H1 (cell line): ENCODE measurements at regions not wholly inside any gene's neighbourhood (a gene's known extent, or its start where the extent isn't known, plus 50 kb on each side); places are given as distances from the start of the nearest gene placed in this dataset.
A peak's percentile ranks its signal among the peaks of the same experiment; 100 is the strongest.

Experiments
- CTCF ChIA-PET: fragments of 300-600 bp; sonication (Branson Sonifier 250); formaldehyde crosslinking; loops from one replicate; lab custom pipeline; 2021; ENCODE audit not compliant: partially characterized antibody; lab: Charles Lee
- POLR2A ChIA-PET: fragments of 300-600 bp; sonication (Branson Sonifier 250); formaldehyde crosslinking; loops from one replicate; lab custom pipeline; 2021; ENCODE audit warnings: inconsistent platforms; ENCODE audit not compliant: partially characterized antibody; lab: Charles Lee
- DNase-seq, 2 experiments: peaks; one replicate each; pipeline versions ENCODE4 v3.0.0 to v3.0.0-alpha.2; 2010 to 2022; ENCODE audit warnings: low spot score in 2 of 2, low read depth in 1 of 2, mixed read lengths in 1 of 2
- FAIRE-seq: peaks from 2 replicates; lab custom pipeline; 2011; peaks lifted over from hg19 to GRCh38; lab: Jason Lieb, UNC
- H2AFZ ChIP-seq: 2 replicates; pipeline ENCODE4 v1.8.1; 2012; ENCODE audit warnings: low read length, inconsistent platforms
- H2AK5ac ChIP-seq: 2 replicates; pipeline ENCODE4 v1.6.1; 2013; ENCODE audit warnings: low read depth, low read length
- H2BK120ac ChIP-seq: replicated peaks from 2 replicates; pipeline ENCODE3; 2013; ENCODE audit warnings: low read depth, low read length, inconsistent platforms
- H2BK12ac ChIP-seq: 2 replicates; pipeline ENCODE4 v1.6.1; 2013; ENCODE audit warnings: low read depth, low read length
- H2BK15ac ChIP-seq: 2 replicates; pipeline ENCODE4 v1.6.1; 2013; ENCODE audit warnings: low read length
- H2BK20ac ChIP-seq: 2 replicates; pipeline ENCODE4 v1.6.1; 2013; ENCODE audit warnings: low read length
- H2BK5ac ChIP-seq: 2 replicates; pipeline ENCODE4 v1.6.1; 2013; ENCODE audit warnings: low read depth, low read length
- H3K14ac ChIP-seq: 2 replicates; pipeline ENCODE4 v1.6.1; 2013; ENCODE audit warnings: inconsistent platforms; ENCODE audit not compliant: insufficient read length
- H3K18ac ChIP-seq: 2 replicates; pipeline ENCODE4 v1.6.1; 2013; ENCODE audit warnings: low read length; ENCODE audit errors: extremely low read depth
- H3K23ac ChIP-seq: 2 replicates; pipeline ENCODE4 v1.6.1; 2013; ENCODE audit warnings: inconsistent platforms; ENCODE audit not compliant: insufficient read length
- H3K23me2 ChIP-seq: 2 replicates; pipeline ENCODE4 v1.6.1; 2013; ENCODE audit warnings: low read depth, low read length
- H3K27ac ChIP-seq: 2 replicates; pipeline ENCODE4 v1.6.1; 2011; ENCODE audit warnings: low read depth, low read length, inconsistent platforms
- H3K27me3 ChIP-seq, 4 experiments: replicated peaks in 1 of 4; 1 replicate in 1 of 4; 2 replicates in 3 of 4; pipeline versions ENCODE4 v1.6.1 to v1.8.1; 2011 to 2013; ENCODE audit warnings: low read length in 3 of 4, mild to moderate bottlenecking in 3 of 4, inconsistent platforms in 2 of 4, mixed read lengths in 2 of 4, moderate library complexity in 1 of 4; ENCODE audit not compliant: control insufficient read depth in 3 of 4, insufficient read depth in 3 of 4; ENCODE audit errors: extremely low read depth in 1 of 4
- H3K36me3 ChIP-seq, 4 experiments: 2 replicates each; pipeline versions ENCODE4 v1.6.1 to v1.8.1; 2011 to 2013; ENCODE audit warnings: mild to moderate bottlenecking in 4 of 4, low read length in 3 of 4, moderate library complexity in 2 of 4, control low read depth in 1 of 4, inconsistent platforms in 1 of 4; ENCODE audit not compliant: insufficient read depth in 4 of 4, control insufficient read depth in 2 of 4
- H3K4ac ChIP-seq: replicated peaks from 2 replicates; pipeline ENCODE3; 2013; ENCODE audit warnings: low read length, low read depth, mixed read lengths, inconsistent platforms; ENCODE audit not compliant: insufficient read length
- H3K4me1 ChIP-seq, 4 experiments: replicated peaks in 1 of 4; 1 replicate in 1 of 4; 2 replicates in 3 of 4; pipeline versions ENCODE4 v1.6.1 to v1.8.1; 2011 to 2013; ENCODE audit warnings: low read length in 3 of 4, inconsistent platforms in 2 of 4, mixed read lengths in 1 of 4; ENCODE audit not compliant: insufficient read depth in 4 of 4, control insufficient read depth in 3 of 4
- H3K4me2 ChIP-seq, 2 experiments: 2 replicates each; pipeline versions ENCODE4 v1.6.1 to v1.8.1; 2011 to 2013; ENCODE audit warnings: low read depth in 2 of 2, low read length in 2 of 2, control low read depth in 1 of 2, inconsistent platforms in 1 of 2, mild to moderate bottlenecking in 1 of 2; ENCODE audit not compliant: insufficient read depth in 1 of 2
- H3K4me3 ChIP-seq, 4 experiments: fragments of 200-600, 300-600 bp in 1 of 4; sonication (generic), shearing (Covaris generic), sonication (Bioruptor Twin) in 1 of 4; 2 replicates each; pipeline versions ENCODE4 v1.5.1 to v1.8.1; 2011 to 2016; ENCODE audit warnings: low read length in 4 of 4, low read depth in 3 of 4, control low read depth in 2 of 4, inconsistent platforms in 2 of 4, mild to moderate bottlenecking in 2 of 4, mixed read lengths in 1 of 4, moderate library complexity in 1 of 4; ENCODE audit not compliant: insufficient read depth in 2 of 4; ENCODE audit errors: extremely low read depth in 1 of 4
- H3K56ac ChIP-seq: replicated peaks from 2 replicates; pipeline ENCODE3; 2013; ENCODE audit warnings: low read depth, mild to moderate bottlenecking, mixed read lengths, low read length, inconsistent platforms; ENCODE audit not compliant: insufficient read length
- H3K79me1 ChIP-seq: 2 replicates; pipeline ENCODE4 v1.6.1; 2013; ENCODE audit warnings: low read depth, low read length, control low read depth
- H3K79me2 ChIP-seq, 2 experiments: 2 replicates each; pipeline versions ENCODE4 v1.6.1 to v1.8.1; 2012 to 2013; ENCODE audit warnings: low read length in 2 of 2, mild to moderate bottlenecking in 2 of 2, inconsistent platforms in 1 of 2; ENCODE audit not compliant: insufficient read depth in 2 of 2, control insufficient read depth in 1 of 2
- H3K9ac ChIP-seq, 4 experiments: replicated peaks in 1 of 4; 1 replicate in 1 of 4; 2 replicates in 3 of 4; pipeline versions ENCODE4 v1.6.1 to v1.8.1; 2011 to 2013; ENCODE audit warnings: low read depth in 3 of 4, low read length in 3 of 4, control low read depth in 2 of 4, mild to moderate bottlenecking in 2 of 4, moderate library complexity in 2 of 4, inconsistent platforms in 1 of 4; ENCODE audit errors: extremely low read depth in 1 of 4
- H3K9me3 ChIP-seq, 2 experiments: 2 replicates each; pipeline versions ENCODE4 v1.6.1 to v1.8.1; 2012 to 2013; ENCODE audit warnings: mild to moderate bottlenecking in 2 of 2, moderate library complexity in 2 of 2, control low read depth in 1 of 2, inconsistent platforms in 1 of 2, low read depth in 1 of 2, low read length in 1 of 2, mixed read lengths in 1 of 2; ENCODE audit not compliant: insufficient read depth in 2 of 2
- H4K20me1 ChIP-seq, 2 experiments: replicated peaks in 1 of 2; 2 replicates each; pipeline versions ENCODE3 to v1.8.1; 2011 to 2013; ENCODE audit warnings: inconsistent platforms in 2 of 2, low read length in 2 of 2, mild to moderate bottlenecking in 1 of 2; ENCODE audit not compliant: insufficient read depth in 2 of 2, control insufficient read depth in 1 of 2
- H4K5ac ChIP-seq: 2 replicates; pipeline ENCODE4 v1.6.1; 2013; ENCODE audit warnings: low read length, low read depth, mixed read lengths, inconsistent platforms; ENCODE audit not compliant: insufficient read length
- H4K8ac ChIP-seq: 2 replicates; pipeline ENCODE4 v1.8.0; 2013; ENCODE audit warnings: mild to moderate bottlenecking, moderate library complexity, low read length, inconsistent platforms; ENCODE audit not compliant: insufficient read depth; ENCODE audit errors: extremely low read depth
- H4K91ac ChIP-seq: replicated peaks from 2 replicates; pipeline ENCODE3; 2013; ENCODE audit warnings: low read length, mixed read lengths, inconsistent platforms; ENCODE audit not compliant: insufficient read length
- CBX5 ChIP-seq: fragments of 300-800, 300-1000 bp; sonication (generic); IDR thresholded peaks from 2 replicates; pipeline ENCODE4 v1.7.1; 2016; ENCODE audit warnings: antibody characterized with exemption, low read length, low read depth
- CHD2 ChIP-seq: IDR thresholded peaks from 2 replicates; pipeline ENCODE4 v1.6.1; 2012; ENCODE audit warnings: low read length, improper control_type of control experiment
- JUND ChIP-seq: IDR thresholded peaks from 2 replicates; pipeline ENCODE4 v1.6.1; 2011; ENCODE audit warnings: mild to moderate bottlenecking, improper control_type of control experiment, low read length
- KDM5A ChIP-seq: fragments of 200-600 bp; IDR thresholded peaks from 2 replicates; pipeline ENCODE4 v1.7.1; 2012; ENCODE audit warnings: mild to moderate bottlenecking, low read length, inconsistent platforms, mixed read lengths
- POLR2A ChIP-seq, 2 experiments: IDR thresholded peaks; 1 replicate in 1 of 2; 2 replicates in 1 of 2; pipeline ENCODE4 v1.6.1; 2011; ENCODE audit warnings: low read depth in 2 of 2, low read length in 2 of 2, mild to moderate bottlenecking in 2 of 2; ENCODE audit errors: control extremely low read depth in 1 of 2
- SP1 ChIP-seq: IDR thresholded peaks from 2 replicates; pipeline ENCODE4 v1.6.1; 2011; ENCODE audit warnings: low read depth, low read length
- WGBS, 2 experiments: shearing (Covaris generic) in 1 of 2; methylation state at CpG; one replicate each; pipeline versions ENCODE4 v1.1.6 to v1.1.7; 2013 to 2015; ENCODE audit warnings: low lambda C conversion rate in 2 of 2, mixed read lengths in 2 of 2, inconsistent platforms in 1 of 2, low coverage in 1 of 2, missing lambda C conversion rate in 1 of 2; ENCODE audit not compliant: insufficient replicate concordance in 2 of 2, insufficient coverage in 1 of 2, insufficient read length in 1 of 2; ENCODE audit errors: extremely low coverage in 1 of 2, missing lambda C conversion rate in 1 of 2; 5-methylcytosine and 5-hydroxymethylcytosine counted together

GRCh38 chr2:7999683-8000476 is 682.0 kb upstream of the ID2 start:
- POLR2A ChIA-PET: interaction anchor here (0.6 kb wide), 1 partner anchor 545 kb away, joined by 8 read pairs; no protein-coding TSS in a partner anchor
- Histone ChIP-seq H2BK5ac (no peak overlapping the region; the same call in 1 of the 2 replicates), H2BK15ac (peak overlapping the region; percentile 14; the same call in 1 of the 2 replicates), H2BK20ac (peak overlapping the region; percentile 77), H3K79me1 (no peaks in the 10 kb centered on the region), H4K5ac (no peak overlapping the region), H3K79me2 (no peaks in the 10 kb centered on the region), H3K4me1 (peaks cover 0 to 2% (median 0%) of the 10 kb centered on the region in 4 experiments; a peak in 1 of 7 replicates), H3K14ac (no peak overlapping the region), H3K36me3 (no peaks in the 10 kb centered on the region), H2BK120ac (no peak overlapping the region), H4K20me1 (no peaks in the 10 kb centered on the region)
- DNase-seq: no peak
- CTCF ChIA-PET: interaction anchor here (1.0 to 1.2 kb wide), 2 partner anchors 9 to 38 kb away, joined by 3 to 4 read pairs; no protein-coding TSS in a partner anchor
- TF ChIP-seq CHD2 (no peak), KDM5A (no peak), SP1 (no peak), JUND (no peak), POLR2A (IDR thresholded peaks at IDR 0.05; ENCODE audit: control extremely low read depth in 1 of 2, low read depth in 2 of 2, low read length in 2 of 2) (no peak), CBX5 (no peak)
- TF ChIP-seq, all 59 proteins: peak for 0
- Histone ChIP-seq H4K91ac (peak overlapping the region; percentile 25), H3K4ac (no peak overlapping the region), H3K56ac (no peak overlapping the region), H3K27ac (no peak overlapping the region), H2AK5ac (peak overlapping the region; percentile 84), H3K23ac (no peak overlapping the region), H4K8ac (no peak overlapping the region; the same call in 1 of the 2 replicates), H3K9ac (no peak overlapping the region), H3K27me3 (no peaks in the 10 kb centered on the region), H2BK12ac (peak overlapping the region; percentile 56; the same call in 1 of the 2 replicates), H3K4me3 (no peak overlapping the region), H3K4me2 (no peak overlapping the region), H3K18ac (no peak overlapping the region), H3K9me3 (no peaks in the 10 kb centered on the region), H3K23me2 (no peaks in the 10 kb centered on the region), H2AFZ (peak overlapping the region; percentile 93; the same call in 1 of the 2 replicates)
- FAIRE-seq: no peak
- 90% methylated on average over 11 of the region's 11 CpGs; no CpG with 5 or more reads in 1 of the 2 experiments for WGBS, 2 experiments
